H54 (cell line): ENCODE measurements at regions not wholly inside any gene's neighbourhood (a gene's known extent, or its start where the extent isn't known, plus 50 kb on each side); places are given as distances from the start of the nearest gene placed in this dataset.

Experiments used
- DNase-seq: peaks from one replicate; pipeline ENCODE4 v3.0.0; 2011; ENCODE audit warnings: low spot score, mixed read lengths; ENCODE audit not compliant: insufficient read length
- FAIRE-seq: peaks from 3 replicates; lab custom pipeline; 2011; peaks lifted over from hg19 to GRCh38; lab: Jason Lieb, UNC
- POLR2A ChIP-seq: IDR thresholded peaks from 2 replicates; pipeline ENCODE4 v1.6.1; 2011; ENCODE audit warnings: low read depth, mild to moderate bottlenecking, low read length

GRCh38 chr3:164604687-164605086 lies 473.6 kb downstream of the SI start:
- DNase-seq = no peak
- no peak for FAIRE-seq
- no peak for TF ChIP-seq POLR2A

DNA sequence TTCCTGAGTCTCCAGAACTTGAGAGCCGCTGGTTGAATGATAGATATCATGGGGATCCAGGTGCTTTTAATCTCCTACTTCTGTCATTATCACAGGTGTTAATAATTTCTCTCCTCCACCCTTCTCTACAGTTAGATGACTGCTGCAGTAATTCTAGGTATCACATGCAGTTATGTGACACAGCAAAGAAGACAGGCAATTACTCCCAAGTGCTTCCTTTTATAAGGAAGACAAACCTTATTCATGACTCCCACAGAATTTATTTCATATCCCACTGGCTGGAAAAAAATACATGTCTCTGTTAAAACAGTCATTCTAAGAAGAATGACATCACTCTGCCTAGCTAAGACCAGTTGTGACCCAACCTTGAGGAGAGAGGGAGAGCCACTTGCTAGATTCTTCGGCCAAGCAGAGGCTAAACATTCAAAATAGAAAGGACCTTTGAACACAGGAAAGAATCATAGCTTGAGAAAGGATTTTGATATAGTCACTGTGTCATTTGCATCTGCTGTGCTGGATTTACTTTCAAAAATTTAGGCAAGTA lies 500.6 kb downstream of the SI start:
- FAIRE-seq = no peak
- TF ChIP-seq POLR2A = no peak
- DNase-seq = no peak

- FAIRE-seq (no peak), DNase-seq (no peak)
- no peak for TF ChIP-seq POLR2A
These were observed 505.9 kb downstream of the SI start for GRCh38 chr3:164572436-164572835.

GRCh38 chr3:164550857-164551256 lies 527.4 kb downstream of the SI start:
- FAIRE-seq = no peak
- no peak for TF ChIP-seq POLR2A
- DNase-seq = no peak

- TF ChIP-seq POLR2A = no peak
- DNase-seq (no peak), FAIRE-seq (no peak)
These were observed 539.1 kb downstream of the SI start for GRCh38 chr3:164539215-164539614.

- FAIRE-seq = no peak
These were observed 540.8 kb downstream of the SI start for GRCh38 chr3:164537485-164537884.

DNA sequence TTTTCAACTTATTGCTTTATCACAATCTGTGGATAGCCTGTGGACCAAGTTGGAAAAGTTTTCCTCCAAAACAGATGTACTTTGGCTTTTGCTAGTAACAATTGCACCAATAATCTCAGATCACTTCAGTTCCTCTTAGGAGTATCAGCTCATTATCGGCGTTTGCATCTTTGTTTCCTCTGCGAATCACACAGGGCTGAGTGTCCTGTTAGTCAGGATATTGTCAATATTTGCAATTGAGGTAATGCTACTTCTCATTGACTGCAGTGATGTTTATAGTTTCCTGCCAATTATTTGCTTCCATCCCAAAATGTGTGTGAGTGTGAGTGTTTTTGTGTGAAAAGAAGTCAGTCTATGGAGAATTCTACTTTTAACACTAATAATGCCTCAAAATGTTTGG lies 545.0 kb downstream of the SI start:
- DNase-seq (no peak), FAIRE-seq (peak; percentile 6)
- TF ChIP-seq POLR2A = no peak

More at GRCh38 chr3:164537485-164537884, 540.8 kb downstream of the SI start:
- no peak for DNase-seq
- no peak for TF ChIP-seq POLR2A

DNA sequence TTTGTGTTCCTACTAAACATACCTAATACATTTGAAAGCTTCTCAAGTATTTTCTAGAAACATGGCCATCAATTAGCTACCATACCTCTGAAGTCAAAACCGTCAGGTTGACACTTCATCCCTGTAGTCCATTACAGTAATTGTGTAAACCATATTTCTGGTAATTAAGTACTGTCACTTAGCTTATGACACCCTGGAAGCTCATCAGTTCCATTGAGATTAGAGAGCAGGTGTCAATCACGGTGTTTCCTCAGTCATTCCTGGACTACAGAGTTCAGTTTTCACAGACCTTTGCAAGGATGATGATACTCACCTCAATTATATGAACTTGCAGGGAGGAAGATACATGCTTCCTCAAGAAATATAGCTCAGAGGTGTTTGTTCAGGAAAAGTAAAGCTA lies 552.0 kb downstream of the SI start:
- TF ChIP-seq POLR2A = no peak
- FAIRE-seq (no peak), DNase-seq (no peak)

DNA sequence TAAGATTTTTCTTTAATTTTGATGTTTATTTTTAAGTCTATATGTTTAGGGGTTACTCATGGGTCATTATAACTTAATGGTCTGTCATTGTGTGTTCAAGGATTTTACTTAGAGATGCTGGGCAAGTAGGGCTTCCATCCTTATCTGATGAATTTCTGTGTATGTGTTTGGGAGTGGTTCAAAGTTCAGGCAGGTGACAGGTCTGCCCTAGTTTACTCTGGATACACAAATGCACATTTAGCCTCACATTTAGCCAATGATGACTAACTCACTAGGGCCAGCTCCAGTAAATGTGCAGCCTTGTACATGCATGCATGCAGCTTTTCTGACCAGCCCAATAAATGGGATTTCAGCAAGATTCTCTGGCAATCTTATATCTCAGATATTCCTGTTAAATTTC lies 554.1 kb downstream of the SI start:
- no peak for TF ChIP-seq POLR2A
- FAIRE-seq = no peak
- DNase-seq = no peak

GRCh38 chr3:164522073-164522763 lies 556.1 kb downstream of the SI start:
- DNase-seq (no peak), FAIRE-seq (no peak)
- TF ChIP-seq POLR2A = no peak

DNA sequence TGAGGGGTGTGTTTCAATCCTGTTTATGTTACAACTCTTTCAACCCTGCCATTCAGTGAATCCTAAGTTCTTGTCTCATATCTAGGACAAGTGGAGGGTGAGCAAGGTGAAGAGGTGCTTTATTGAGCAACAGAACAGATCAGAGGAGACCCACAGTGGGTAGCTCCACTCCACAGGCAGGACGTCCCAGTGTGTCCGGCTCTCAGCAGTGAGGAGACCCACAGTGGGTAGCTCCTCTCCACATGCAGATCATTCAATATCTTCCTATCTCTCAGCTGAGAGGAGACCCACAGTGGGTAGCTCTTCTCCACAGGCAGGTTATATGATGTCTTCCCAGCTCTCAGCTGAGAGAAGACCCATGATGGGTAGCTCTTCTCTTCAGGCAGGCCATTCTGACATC lies 556.7 kb downstream of the SI start:
- FAIRE-seq (no peak), DNase-seq (no peak)
- no peak for TF ChIP-seq POLR2A

DNA sequence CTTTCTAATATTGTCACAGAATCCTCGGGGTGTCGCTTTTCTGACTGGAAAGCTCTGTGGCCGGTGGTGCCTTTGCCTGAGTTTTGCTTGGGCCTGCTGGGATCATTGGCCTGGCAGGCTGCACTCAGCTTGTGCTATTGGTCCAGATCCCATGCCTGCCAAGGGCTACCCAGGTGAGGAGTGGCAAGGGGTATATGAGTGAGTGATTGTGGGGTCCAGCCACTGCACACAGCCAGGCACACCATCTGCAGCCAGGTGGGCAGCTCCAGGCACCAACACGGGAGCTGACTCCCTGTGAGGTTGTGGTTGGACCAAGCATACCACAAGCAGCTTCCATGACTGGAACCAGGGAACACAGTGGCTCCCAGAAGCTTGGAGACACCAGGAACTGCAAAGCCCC lies 557.2 kb downstream of the SI start:
- FAIRE-seq = no peak
- no peak for DNase-seq
- no peak for TF ChIP-seq POLR2A

- FAIRE-seq (no peak), DNase-seq (no peak)
- TF ChIP-seq POLR2A = no peak
These were observed 563.0 kb downstream of the SI start for GRCh38 chr3:164515256-164515655.

GRCh38 chr3:164514576-164514975 lies 563.7 kb downstream of the SI start:
- FAIRE-seq = no peak
- TF ChIP-seq POLR2A = no peak

GRCh38 chr3:164507886-164508285 lies 570.4 kb downstream of the SI start:
- FAIRE-seq (no peak), DNase-seq (no peak)
- no peak for TF ChIP-seq POLR2A

More at GRCh38 chr3:164514576-164514975, 563.7 kb downstream of the SI start:
- DNase-seq = no peak
